GM19099 (cell line): ENCODE measurements at regions not wholly inside any gene's neighbourhood (a gene's known extent, or its start where the extent isn't known, plus 50 kb on each side); places are given as distances from the start of the nearest gene placed in this dataset.

Experiments
- POLR2A ChIP-seq: IDR thresholded peaks from 3 replicates; pipeline ENCODE4 v1.6.1; 2011; ENCODE audit warnings: low read depth; ENCODE audit not compliant: insufficient read length; ENCODE audit errors: extremely low read depth

GRCh38 chr22:25353516-25354445 is 134.3 kb downstream of the CRYBB2 start:
- no peak for TF ChIP-seq POLR2A

- TF ChIP-seq POLR2A: no peak
Measured at GRCh38 chr22:25354456-25354855, 135.0 kb downstream of the CRYBB2 start.

- TF ChIP-seq POLR2A: no peak
Measured at GRCh38 chr22:25357132-25357455, 137.7 kb downstream of the CRYBB2 start.

- TF ChIP-seq POLR2A: no peak
Measured at GRCh38 chr22:25357606-25358420, 138.4 kb downstream of the CRYBB2 start.

- TF ChIP-seq POLR2A: no peak
Measured at GRCh38 chr22:25358421-25359170, 139.2 kb downstream of the CRYBB2 start.

GRCh38 chr22:25359601-25360261 is 140.3 kb downstream of the CRYBB2 start:
- no peak for TF ChIP-seq POLR2A

GRCh38 chr22:25360411-25360810 is 141.0 kb downstream of the CRYBB2 start:
- no peak for TF ChIP-seq POLR2A

GRCh38 chr22:25360891-25361645 is 141.6 kb downstream of the CRYBB2 start:
- no peak for TF ChIP-seq POLR2A

- TF ChIP-seq POLR2A: no peak
Measured at GRCh38 chr22:25361899-25362214, 142.4 kb downstream of the CRYBB2 start.

- no peak for TF ChIP-seq POLR2A
Measured at GRCh38 chr22:25362215-25362882, 142.9 kb downstream of the CRYBB2 start.

- no peak for TF ChIP-seq POLR2A
Measured at GRCh38 chr22:25362883-25363240, 143.4 kb downstream of the CRYBB2 start.

GRCh38 chr22:25363474-25363873 is 144.0 kb downstream of the CRYBB2 start:
- TF ChIP-seq POLR2A: no peak

- no peak for TF ChIP-seq POLR2A
Measured at GRCh38 chr22:25364281-25364680, 144.8 kb downstream of the CRYBB2 start.
